OCI-LY7 (cell line): ENCODE measurements at regions not wholly inside any gene's neighbourhood (a gene's known extent, or its start where the extent isn't known, plus 50 kb on each side); places are given as distances from the start of the nearest gene placed in this dataset.

Experiments used
- BruUV-seq: library from RNA; stranded (reverse); fragments of 400-500 nt; replicated peaks from 2 replicates; lab custom pipeline; 2021; lab: Mats Ljungman, UMichigan
- CTCF ChIA-PET: fragments of 300-600 bp; sonication (Branson Sonifier 250); formaldehyde crosslinking; loops from one replicate; lab custom pipeline; 2022; ENCODE audit warnings: antibody characterized with exemption; ENCODE audit not compliant: unreplicated experiment; lab: Charles Lee
- POLR2A ChIA-PET: fragments of 300-600 bp; sonication (Branson Sonifier 250); formaldehyde crosslinking; loops from one replicate; lab custom pipeline; 2022; ENCODE audit warnings: antibody characterized with exemption; lab: Charles Lee
- DNase-seq: peaks from one replicate; pipeline ENCODE4 v3.0.0-alpha.2; 2015; ENCODE audit warnings: low spot score
- H2AFZ ChIP-seq: fragments of 200-600 bp; sonication (generic), shearing (Covaris generic); 2 replicates; pipeline ENCODE4 v1.6.1; 2014; ENCODE audit warnings: mild to moderate bottlenecking, antibody characterized with exemption, low read length, moderate library complexity
- H3K27ac ChIP-seq: fragments of 200-600 bp; sonication (generic); 2 replicates; pipeline ENCODE4 v1.5.1; 2014; ENCODE audit warnings: mixed run types, low read depth, mild to moderate bottlenecking, moderate library complexity, low read length, inconsistent platforms; ENCODE audit not compliant: poor library complexity, severe bottlenecking
- H3K36me3 ChIP-seq: fragments of 200-600 bp; sonication (generic); 2 replicates; pipeline ENCODE4 v1.6.1; 2014; ENCODE audit warnings: mild to moderate bottlenecking, antibody characterized with exemption, low read length, moderate library complexity, mixed read lengths; ENCODE audit not compliant: insufficient read depth
- H3K4me1 ChIP-seq: fragments of 200-600 bp; sonication (generic); 2 replicates; pipeline ENCODE4 v1.5.1; 2014; ENCODE audit warnings: mild to moderate bottlenecking, low read length; ENCODE audit not compliant: insufficient read depth, poor library complexity, severe bottlenecking
- H3K4me2 ChIP-seq: fragments of 200-600 bp; sonication (generic); 2 replicates; pipeline ENCODE4 v1.6.1; 2014; ENCODE audit warnings: mild to moderate bottlenecking, low read length
- H3K4me3 ChIP-seq: fragments of 200-600 bp; sonication (generic); 2 replicates; pipeline ENCODE4 v1.5.1; 2014; ENCODE audit warnings: mild to moderate bottlenecking, low read depth, low read length; ENCODE audit not compliant: poor library complexity, severe bottlenecking
- H3K79me2 ChIP-seq: fragments of 200-600 bp; sonication (generic); 2 replicates; pipeline ENCODE4 v1.6.1; 2016; ENCODE audit warnings: low read depth, mild to moderate bottlenecking, low read length, moderate library complexity, mixed read lengths; ENCODE audit not compliant: insufficient read depth
- H3K9me2 ChIP-seq: fragments of 200-600 bp; sonication (generic); 2 replicates; pipeline ENCODE4 v1.6.1; 2016; ENCODE audit warnings: mild to moderate bottlenecking, low read length, mixed read lengths; ENCODE audit not compliant: insufficient read depth
- H3K9me3 ChIP-seq: fragments of 200-600 bp; sonication (generic); 2 replicates; pipeline ENCODE4 v1.6.1; 2014; ENCODE audit warnings: mild to moderate bottlenecking, mixed run types, low read length, mixed read lengths
- H4K20me1 ChIP-seq: fragments of 200-600 bp; sonication (generic); 2 replicates; pipeline ENCODE4 v1.6.1; 2014; ENCODE audit warnings: mild to moderate bottlenecking, antibody characterized with exemption, low read length, moderate library complexity, mixed read lengths; ENCODE audit not compliant: insufficient read depth
- EZH2phosphoT487 ChIP-seq: fragments of 200-600 bp; sonication (generic); IDR thresholded peaks from 2 replicates; pipeline ENCODE4 v1.6.1; 2018; ENCODE audit warnings: low read depth, borderline replicate concordance, mild to moderate bottlenecking, mixed run types, antibody characterized with exemption, low read length, moderate library complexity, mixed read lengths
- intact Hi-C: fragments of 100-400 bp; cut with micrococcal nuclease; formaldehyde crosslinking; loops from one replicate; pipeline ENCODE4 v1.10.0; 2022; ENCODE audit not compliant: unreplicated experiment
- TF ChIP-seq, protein P1 (sequence below): fragments of 200-600 bp; sonication (generic); conservative IDR thresholded peaks from 2 replicates; pipeline ENCODE4 v1.5.1; 2014; ENCODE audit warnings: mild to moderate bottlenecking, antibody characterized with exemption, low read length, moderate library complexity, mixed read lengths

DNA sequence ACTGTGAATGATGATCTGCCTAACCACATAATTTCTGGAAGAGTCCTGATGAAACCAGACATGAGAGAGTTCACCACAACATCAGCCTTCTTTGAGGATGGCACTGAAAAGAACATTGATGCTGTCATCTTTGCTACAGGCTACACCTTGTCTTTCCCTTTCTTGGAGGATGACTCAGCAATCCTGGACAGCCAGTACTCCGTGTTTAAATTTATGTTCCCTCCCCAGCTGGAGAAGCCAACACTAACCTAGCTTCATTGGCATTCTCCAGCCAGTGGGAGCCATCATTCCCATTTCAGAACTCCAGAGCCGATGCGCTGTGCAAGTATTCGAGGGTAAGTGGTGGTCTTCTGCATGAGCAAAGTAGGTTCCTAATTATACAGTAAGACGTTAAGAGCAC lies 164.1 kb upstream of the POGK start:
- no peak overlapping the region for H3K4me3 ChIP-seq
- intact Hi-C loops = no loop called here
- no TSS peak for BruUV-seq
- CTCF ChIA-PET = no interaction called here
- no peaks in the 10 kb centered on the region for H3K79me2 ChIP-seq
- no peak for DNase-seq
- POLR2A ChIA-PET = interaction anchor here (2.5 kb wide), 1 partner anchor 11 kb away, joined by 7 read pairs; no protein-coding TSS in a partner anchor
- H3K36me3 ChIP-seq = no peaks in the 10 kb centered on the region
- no peaks in the 10 kb centered on the region for H3K9me3 ChIP-seq
- no peak overlapping the region for H2AFZ ChIP-seq
- no peak overlapping the region for H3K27ac ChIP-seq
- no peaks in the 10 kb centered on the region for H3K9me2 ChIP-seq
- H4K20me1 ChIP-seq = no peaks in the 10 kb centered on the region
- TF ChIP-seq, protein P1, sequence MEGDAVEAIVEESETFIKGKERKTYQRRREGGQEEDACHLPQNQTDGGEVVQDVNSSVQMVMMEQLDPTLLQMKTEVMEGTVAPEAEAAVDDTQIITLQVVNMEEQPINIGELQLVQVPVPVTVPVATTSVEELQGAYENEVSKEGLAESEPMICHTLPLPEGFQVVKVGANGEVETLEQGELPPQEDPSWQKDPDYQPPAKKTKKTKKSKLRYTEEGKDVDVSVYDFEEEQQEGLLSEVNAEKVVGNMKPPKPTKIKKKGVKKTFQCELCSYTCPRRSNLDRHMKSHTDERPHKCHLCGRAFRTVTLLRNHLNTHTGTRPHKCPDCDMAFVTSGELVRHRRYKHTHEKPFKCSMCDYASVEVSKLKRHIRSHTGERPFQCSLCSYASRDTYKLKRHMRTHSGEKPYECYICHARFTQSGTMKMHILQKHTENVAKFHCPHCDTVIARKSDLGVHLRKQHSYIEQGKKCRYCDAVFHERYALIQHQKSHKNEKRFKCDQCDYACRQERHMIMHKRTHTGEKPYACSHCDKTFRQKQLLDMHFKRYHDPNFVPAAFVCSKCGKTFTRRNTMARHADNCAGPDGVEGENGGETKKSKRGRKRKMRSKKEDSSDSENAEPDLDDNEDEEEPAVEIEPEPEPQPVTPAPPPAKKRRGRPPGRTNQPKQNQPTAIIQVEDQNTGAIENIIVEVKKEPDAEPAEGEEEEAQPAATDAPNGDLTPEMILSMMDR = no peak
- TF ChIP-seq EZH2phosphoT487 = no peak
- H3K4me2 ChIP-seq = no peak overlapping the region
- H3K4me1 ChIP-seq = no peaks in the 10 kb centered on the region

GRCh38 chr1:166676981-166677380 lies 162.3 kb upstream of the POGK start:
- no peaks in the 10 kb centered on the region for H3K9me2 ChIP-seq
- no peaks in the 10 kb centered on the region for H4K20me1 ChIP-seq
- H3K4me2 ChIP-seq = no peak overlapping the region
- POLR2A ChIA-PET = no interaction called here
- no peaks in the 10 kb centered on the region for H3K79me2 ChIP-seq
- no peaks in the 10 kb centered on the region for H3K36me3 ChIP-seq
- H3K27ac ChIP-seq = no peak overlapping the region
- H3K4me1 ChIP-seq = no peaks in the 10 kb centered on the region
- H3K4me3 ChIP-seq = no peak overlapping the region
- intact Hi-C loops = no loop called here
- DNase-seq = no peak
- no peak overlapping the region for H2AFZ ChIP-seq
- no TSS peak for BruUV-seq
- CTCF ChIA-PET = no interaction called here
- TF ChIP-seq, protein P1 = no peak
- no peak for TF ChIP-seq EZH2phosphoT487
- no peaks in the 10 kb centered on the region for H3K9me3 ChIP-seq

DNA sequence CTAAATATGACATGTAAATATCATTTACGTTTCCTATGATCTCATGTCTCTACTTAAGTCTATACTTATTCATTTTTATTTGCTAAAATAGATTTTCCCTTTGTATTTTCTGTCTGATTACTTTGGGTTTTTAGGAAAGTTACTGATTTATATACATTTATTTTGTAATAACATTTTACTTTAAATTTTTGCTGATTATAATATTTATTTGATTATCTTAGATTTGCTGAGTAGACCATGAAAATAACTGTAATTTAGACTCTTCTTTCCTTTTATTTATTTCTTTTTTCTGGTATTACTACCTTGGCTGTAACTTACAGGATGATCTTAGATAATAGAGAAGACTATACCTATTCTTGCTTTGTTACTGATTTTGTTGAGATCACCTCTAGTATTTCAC lies 159.9 kb upstream of the POGK start:
- no peak for DNase-seq
- no peak for TF ChIP-seq EZH2phosphoT487
- TF ChIP-seq, protein P1 = no peak
- Histone ChIP-seq H3K4me2 (no peak overlapping the region), H3K9me3 (no peaks in the 10 kb centered on the region), H3K79me2 (no peaks in the 10 kb centered on the region), H3K27ac (no peak overlapping the region), H3K4me3 (no peak overlapping the region), H3K4me1 (no peaks in the 10 kb centered on the region), H2AFZ (no peak overlapping the region), H4K20me1 (no peaks in the 10 kb centered on the region), H3K36me3 (no peaks in the 10 kb centered on the region), H3K9me2 (no peaks in the 10 kb centered on the region)
- intact Hi-C loops = no loop called here
- POLR2A ChIA-PET = no interaction called here
- no TSS peak for BruUV-seq
- CTCF ChIA-PET = no interaction called here
